ENCODE measurements at regions not wholly inside any gene's neighbourhood (a gene's known extent, or its start where the extent isn't known, plus 50 kb on each side); places are given as distances from the start of the nearest gene placed in this dataset.

DNA sequence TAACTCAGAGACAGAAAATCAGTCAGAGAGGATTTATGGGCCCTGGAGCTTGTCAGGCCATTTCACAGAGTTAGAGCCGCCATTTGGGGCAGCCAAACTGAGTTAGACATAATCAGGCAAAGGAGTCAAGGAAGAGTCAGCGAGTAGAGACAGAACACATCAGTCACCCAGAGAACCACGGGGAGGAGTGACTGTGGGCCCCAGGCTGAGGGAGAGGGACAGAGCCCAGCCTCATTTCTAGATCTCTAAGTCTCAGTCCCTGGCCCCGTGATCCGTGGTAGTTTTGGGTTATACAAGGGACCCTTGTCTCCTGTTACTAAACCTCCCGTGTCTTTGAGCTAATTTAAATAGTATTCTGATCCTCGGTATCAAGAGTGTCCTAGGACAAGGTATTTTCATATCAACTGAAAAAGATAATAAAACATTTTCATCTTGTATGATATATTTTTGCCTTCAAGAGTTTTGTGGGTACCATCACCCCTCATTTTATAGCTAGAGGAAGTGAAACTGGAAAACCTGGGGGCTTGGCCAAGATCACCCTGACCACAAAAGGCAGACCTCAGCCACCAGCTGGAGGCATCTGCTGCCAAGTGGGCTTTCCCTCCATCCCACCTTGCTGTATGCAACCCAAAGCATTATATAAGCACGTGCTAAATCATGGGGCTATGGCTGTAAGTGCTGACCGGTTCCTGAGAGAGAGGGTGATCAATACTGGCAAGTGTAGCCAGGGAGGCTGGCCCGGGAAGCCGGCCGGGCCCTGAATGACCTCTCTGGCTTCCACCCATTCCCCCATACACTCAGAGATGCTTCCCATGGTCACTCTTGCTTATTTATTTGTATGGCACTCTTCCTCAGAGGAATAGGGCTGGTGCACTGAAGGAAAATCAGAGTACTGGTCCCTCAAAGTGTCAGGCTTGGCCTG, 204.1 kb downstream of the BCOR start:
- H3K56ac ChIP-seq (ENCODE audit: extremely low read depth, insufficient read depth, low read length) = no peak overlapping the region
- H4K20me1 ChIP-seq (ENCODE audit: insufficient read depth, low read length) = no peaks in the 10 kb centered on the region
- no peak overlapping the region for H3K14ac ChIP-seq (replicated peaks; ENCODE audit: low read depth, low read length)
- no TSS peak for BruUV-seq (replicated peaks)
- intact Hi-C loops (cut with micrococcal nuclease) (no loop called here), dilution Hi-C loops (cut with HindIII; ENCODE audit: low sequenced_read_pairs, unreplicated experiment) (no loop called here), in situ Hi-C loops (cut with MboI; ENCODE audit: low sequenced_read_pairs) (no loop called here)
- peaks cover 10% of the 10 kb centered on the region for H3K4me1 ChIP-seq (ENCODE audit: control insufficient read depth, insufficient read depth, low read length)
- no peaks in the 10 kb centered on the region for H3K36me3 ChIP-seq (ENCODE audit: control insufficient read depth, insufficient read depth, low read length)
- no peak overlapping the region for H2AFZ ChIP-seq (replicated peaks; ENCODE audit: low read length, poor library complexity)
- no peak overlapping the region for H2BK20ac ChIP-seq (ENCODE audit: low read depth, low read length)
- no peak for DNase-seq
- no peak overlapping the region for H4K91ac ChIP-seq (ENCODE audit: insufficient read depth, low read depth, low read length)
- peaks cover 13% of the 10 kb centered on the region for H3K27me3 ChIP-seq (ENCODE audit: control insufficient read depth, insufficient read depth, low read length)
- no peak overlapping the region for H4K5ac ChIP-seq (ENCODE audit: low read depth, low read length)
- H2BK120ac ChIP-seq (ENCODE audit: low read depth, low read length) = no peak overlapping the region
- H3K9me1 ChIP-seq (ENCODE audit: insufficient read depth, low read length) = 0 out of 2 replicates have a peak, but pooled peaks cover 8% of the 10 kb centered on the region
- H3K9me3 ChIP-seq (ENCODE audit: control insufficient read depth, insufficient read depth, low read length) = no peaks in the 10 kb centered on the region
- no peak overlapping the region for H3K4me2 ChIP-seq (ENCODE audit: low read depth, low read length)
- H3K18ac ChIP-seq (ENCODE audit: low read depth, low read length) = no peak overlapping the region
- no peak overlapping the region for H4K8ac ChIP-seq (ENCODE audit: low read depth in 2 of 2, low read length in 2 of 2)
- no peak overlapping the region for H2BK5ac ChIP-seq (ENCODE audit: low read depth, low read length, poor library complexity, severe bottlenecking)
- H3K4me3 ChIP-seq (ENCODE audit: insufficient read depth, low read depth, low read length) = no peak overlapping the region
- H2AK5ac ChIP-seq (ENCODE audit: low read depth, low read length) = no peak overlapping the region
- TF ChIP-seq CHD1 (IDR thresholded peaks at IDR 0.05; ENCODE audit: low read depth, low read length) (no peak), NFE2L2 (IDR thresholded peaks at IDR 0.05; ENCODE audit: low read depth, low read length) (no peak), FOS (IDR thresholded peaks at IDR 0.05; ENCODE audit: low read depth, low read length) (no peak), BHLHE40 (IDR thresholded peaks at IDR 0.05; ENCODE audit: low read depth, low read length) (no peak)
- H3K9ac ChIP-seq (ENCODE audit: low read depth, low read length) = no peak overlapping the region
- CTCF ChIA-PET = no interaction called here
- no peak for ATAC-seq (ENCODE audit: low read depth)
- H3K27ac ChIP-seq (ENCODE audit: insufficient read depth, low read length) = no peak overlapping the region
- H3K23ac ChIP-seq (ENCODE audit: low read depth, low read length) = no peak overlapping the region
- no peaks in the 10 kb centered on the region for H3K79me1 ChIP-seq (ENCODE audit: low read depth in 1 of 2, low read length in 2 of 2)
- 53% methylated on average over 3 of the region's 12 CpGs; no CpG with 5 or more reads in 1 of the 2 experiments for WGBS, 2 experiments (ENCODE audit: extremely low coverage in 2 of 2, insufficient read length in 1 of 2)
- POLR2A ChIA-PET (ENCODE audit: unreplicated experiment) = no interaction called here
- H3K4ac ChIP-seq (ENCODE audit: low read depth, low read length) = no peak overlapping the region
- H2AK9ac ChIP-seq (replicated peaks; ENCODE audit: low read depth, low read length, poor library complexity) = no peak overlapping the region
- no peak overlapping the region for H2BK15ac ChIP-seq (ENCODE audit: low read depth, low read length)

Measured in IMR-90 (cell line).